ENCODE measurements at regions not wholly inside any gene's neighbourhood (a gene's known extent, or its start where the extent isn't known, plus 50 kb on each side); places are given as distances from the start of the nearest gene placed in this dataset.

DNA sequence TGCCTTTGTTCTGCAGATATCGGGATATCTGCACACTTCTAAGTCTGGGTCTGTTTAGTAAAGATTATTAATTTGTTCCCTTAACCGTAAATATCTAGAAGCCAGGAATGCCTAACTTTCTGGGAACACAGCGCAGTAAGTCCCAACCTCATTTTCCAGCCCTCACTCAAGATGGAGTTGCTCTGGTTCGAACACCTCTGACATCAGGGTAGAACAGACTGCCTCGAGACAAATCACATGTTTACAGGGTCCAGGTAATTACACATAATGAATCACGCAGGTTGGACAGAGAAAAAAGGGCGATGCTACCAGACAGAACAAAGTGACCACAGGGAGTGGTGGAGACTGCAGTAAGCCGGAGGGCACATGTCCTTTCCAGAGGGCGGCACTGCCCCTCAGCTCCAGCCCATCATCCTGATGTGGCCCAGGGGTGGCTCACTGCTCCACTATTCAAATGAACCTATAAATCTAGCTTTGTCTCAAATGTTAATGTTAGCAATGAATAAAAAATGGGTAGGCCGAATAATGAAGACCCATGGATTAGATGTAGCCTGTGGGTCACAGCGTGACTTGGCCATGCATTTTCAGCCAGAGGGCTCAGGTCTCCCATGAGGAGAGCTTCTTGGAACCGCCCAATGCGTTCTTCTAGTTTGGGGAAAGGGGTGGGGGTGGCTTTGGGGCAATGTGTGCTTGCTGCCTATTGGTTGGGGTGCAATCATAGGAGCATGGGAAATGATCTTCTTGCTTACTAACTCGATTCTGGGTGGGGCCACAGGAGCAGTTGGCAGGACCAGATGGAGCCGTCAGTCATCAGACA is 159.0 kb upstream of the SFSWAP start:
- TF ChIP-seq, protein P1, sequence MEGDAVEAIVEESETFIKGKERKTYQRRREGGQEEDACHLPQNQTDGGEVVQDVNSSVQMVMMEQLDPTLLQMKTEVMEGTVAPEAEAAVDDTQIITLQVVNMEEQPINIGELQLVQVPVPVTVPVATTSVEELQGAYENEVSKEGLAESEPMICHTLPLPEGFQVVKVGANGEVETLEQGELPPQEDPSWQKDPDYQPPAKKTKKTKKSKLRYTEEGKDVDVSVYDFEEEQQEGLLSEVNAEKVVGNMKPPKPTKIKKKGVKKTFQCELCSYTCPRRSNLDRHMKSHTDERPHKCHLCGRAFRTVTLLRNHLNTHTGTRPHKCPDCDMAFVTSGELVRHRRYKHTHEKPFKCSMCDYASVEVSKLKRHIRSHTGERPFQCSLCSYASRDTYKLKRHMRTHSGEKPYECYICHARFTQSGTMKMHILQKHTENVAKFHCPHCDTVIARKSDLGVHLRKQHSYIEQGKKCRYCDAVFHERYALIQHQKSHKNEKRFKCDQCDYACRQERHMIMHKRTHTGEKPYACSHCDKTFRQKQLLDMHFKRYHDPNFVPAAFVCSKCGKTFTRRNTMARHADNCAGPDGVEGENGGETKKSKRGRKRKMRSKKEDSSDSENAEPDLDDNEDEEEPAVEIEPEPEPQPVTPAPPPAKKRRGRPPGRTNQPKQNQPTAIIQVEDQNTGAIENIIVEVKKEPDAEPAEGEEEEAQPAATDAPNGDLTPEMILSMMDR (IDR thresholded peaks at IDR 0.05): no peak
- Histone ChIP-seq H3K9me3 (no peaks in the 10 kb centered on the region), H3K27me3 (peaks cover 2% of the 10 kb centered on the region), H3K4me3 (no peak overlapping the region), H3K27ac (no peak overlapping the region), H3K36me3 (no peaks in the 10 kb centered on the region), H3K4me1 (no peaks in the 10 kb centered on the region)
- ATAC-seq (no peak), DNase-seq (no peak)
- intact Hi-C loops (cut with DNase I): no loop called here

DNA sequence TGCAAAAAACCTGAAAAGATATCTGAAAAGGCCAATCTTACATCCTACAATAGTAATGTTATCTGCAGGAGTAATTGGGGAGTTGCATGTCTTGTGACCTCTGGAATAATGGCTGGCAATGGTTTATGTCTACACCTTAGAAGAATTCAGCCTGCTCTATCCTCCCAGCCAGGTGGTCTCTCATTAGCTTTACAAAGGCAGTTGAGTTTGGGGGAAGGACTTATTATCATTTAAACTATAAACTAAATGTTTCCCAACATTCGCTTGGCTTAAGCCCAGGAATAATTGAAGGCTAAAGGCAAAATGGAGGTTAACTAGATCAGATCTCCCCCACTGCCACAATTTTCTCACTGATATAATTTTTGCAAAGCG is 158.4 kb upstream of the SFSWAP start:
- intact Hi-C loops (cut with DNase I): no loop called here
- TF ChIP-seq, protein P1 (IDR thresholded peaks at IDR 0.05): no peak

DNA sequence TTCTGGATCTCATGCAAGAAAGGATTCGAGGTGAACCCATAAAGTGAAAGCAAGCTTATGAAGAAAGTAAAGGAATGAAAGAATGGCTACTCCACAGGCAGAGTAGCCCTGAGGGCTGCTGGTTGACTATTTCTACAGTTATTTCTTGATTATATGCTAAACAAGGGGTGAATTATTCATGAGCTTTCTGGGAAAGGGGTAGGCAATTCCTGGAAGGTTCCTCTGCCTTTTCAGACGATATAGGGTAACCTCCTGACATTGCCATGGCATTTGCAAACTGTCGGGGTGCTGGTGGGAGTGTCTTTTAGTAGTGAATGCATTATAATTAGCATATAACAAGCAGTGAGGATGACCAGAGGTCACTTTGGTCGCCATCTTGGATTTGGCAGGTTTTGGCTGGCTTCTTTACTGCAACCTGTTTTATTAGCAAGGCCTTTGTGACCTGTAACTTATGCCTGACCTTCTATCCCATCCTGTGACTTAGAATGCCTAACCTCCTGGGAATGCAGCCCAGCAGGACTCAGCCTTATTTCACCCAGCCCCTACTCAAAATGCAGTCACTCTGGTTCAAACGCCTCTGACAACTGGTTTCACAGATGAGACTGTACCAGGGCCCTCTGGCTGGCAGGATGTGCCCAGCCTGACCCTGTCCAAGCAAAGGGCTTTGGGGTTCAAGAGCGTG is 157.7 kb upstream of the SFSWAP start:
- Histone ChIP-seq H3K36me3 (no peaks in the 10 kb centered on the region), H3K27ac (no peak overlapping the region), H3K4me3 (no peak overlapping the region), H3K4me1 (no peaks in the 10 kb centered on the region), H3K27me3 (peaks cover 3% of the 10 kb centered on the region), H3K9me3 (no peaks in the 10 kb centered on the region)
- TF ChIP-seq, protein P1 (IDR thresholded peaks at IDR 0.05): no peak
- DNase-seq (no peak), ATAC-seq (no peak)
- intact Hi-C loops (cut with DNase I): no loop called here

More for the DNA sequence above, 158.4 kb upstream of the SFSWAP start:
- ATAC-seq (no peak), DNase-seq (no peak)
- H3K9me3 ChIP-seq: no peaks in the 10 kb centered on the region
- no peaks in the 10 kb centered on the region for H3K36me3 ChIP-seq
- no peak overlapping the region for H3K27ac ChIP-seq
- H3K4me1 ChIP-seq: no peaks in the 10 kb centered on the region
- no peak overlapping the region for H3K4me3 ChIP-seq
- peaks cover 3% of the 10 kb centered on the region for H3K27me3 ChIP-seq

DNA sequence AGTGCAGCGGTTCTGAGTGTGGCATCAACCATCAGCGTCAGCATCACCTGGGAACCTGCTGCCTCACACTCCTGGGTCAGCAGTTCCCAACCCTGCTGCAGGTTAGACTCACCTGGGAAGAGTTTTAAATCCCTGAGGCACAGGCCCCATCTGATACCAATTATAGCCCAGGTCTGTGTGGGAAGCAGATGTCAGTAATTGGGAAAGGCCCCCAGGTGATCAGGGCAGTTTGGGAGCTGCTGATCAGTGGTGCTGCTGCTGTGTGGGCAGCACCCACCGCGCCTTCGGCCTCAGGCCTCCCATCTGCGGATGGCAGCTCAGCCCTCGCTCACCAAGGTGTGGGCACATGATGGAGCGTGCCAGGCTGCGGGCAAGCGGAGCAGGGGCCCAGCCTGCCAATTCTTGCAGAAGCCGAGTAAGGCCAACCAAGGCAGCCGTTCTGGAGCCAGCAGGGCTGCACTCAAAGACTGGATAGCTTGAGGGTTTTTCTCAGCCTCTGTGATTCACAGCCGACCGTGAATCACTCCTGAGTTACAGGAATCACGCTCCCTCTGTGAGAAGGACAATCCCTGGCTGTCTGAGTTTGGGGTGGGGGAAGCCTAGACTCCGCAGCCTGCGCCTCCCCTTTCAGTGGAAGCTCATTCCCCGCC is 155.6 kb upstream of the SFSWAP start:
- TF ChIP-seq, protein P1 (IDR thresholded peaks at IDR 0.05): no peak
- intact Hi-C loops (cut with DNase I): no loop called here
- Histone ChIP-seq H3K27ac (no peak overlapping the region), H3K4me1 (no peaks in the 10 kb centered on the region), H3K36me3 (no peaks in the 10 kb centered on the region), H3K27me3 (peaks cover 3% of the 10 kb centered on the region), H3K4me3 (no peak overlapping the region), H3K9me3 (no peaks in the 10 kb centered on the region)
- DNase-seq (no peak), ATAC-seq (no peak)

DNA sequence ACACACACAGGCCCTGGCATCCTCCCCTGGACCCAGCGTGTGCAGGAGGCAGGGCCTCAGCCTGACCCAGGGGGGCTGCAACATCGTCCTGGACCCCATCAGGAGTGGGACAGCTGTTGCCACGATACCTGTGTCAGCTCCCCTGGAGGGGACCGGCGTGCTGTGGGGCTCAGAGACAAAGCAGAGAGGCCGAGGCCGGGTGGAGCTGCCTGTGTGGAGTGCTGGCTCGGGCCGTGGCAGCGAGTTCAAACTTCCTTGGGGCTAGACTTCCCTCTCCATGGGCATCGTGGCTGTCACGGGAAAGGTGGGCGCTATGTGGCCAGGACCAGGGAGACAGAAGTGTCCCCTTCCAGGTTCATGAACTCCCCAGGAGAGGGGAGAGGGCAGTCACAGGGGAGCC is 155.0 kb upstream of the SFSWAP start:
- ATAC-seq: no peak
- Histone ChIP-seq H3K27me3 (peaks cover 3% of the 10 kb centered on the region), H3K9me3 (no peaks in the 10 kb centered on the region), H3K4me3 (no peak overlapping the region), H3K36me3 (no peaks in the 10 kb centered on the region), H3K27ac (no peak overlapping the region), H3K4me1 (no peaks in the 10 kb centered on the region)
- no peak for DNase-seq
- intact Hi-C loops (cut with DNase I): no loop called here
- TF ChIP-seq, protein P1 (IDR thresholded peaks at IDR 0.05): no peak
